ENCODE measurements at regions not wholly inside any gene's neighbourhood (a gene's known extent, or its start where the extent isn't known, plus 50 kb on each side); places are given as distances from the start of the nearest gene placed in this dataset.

DNA sequence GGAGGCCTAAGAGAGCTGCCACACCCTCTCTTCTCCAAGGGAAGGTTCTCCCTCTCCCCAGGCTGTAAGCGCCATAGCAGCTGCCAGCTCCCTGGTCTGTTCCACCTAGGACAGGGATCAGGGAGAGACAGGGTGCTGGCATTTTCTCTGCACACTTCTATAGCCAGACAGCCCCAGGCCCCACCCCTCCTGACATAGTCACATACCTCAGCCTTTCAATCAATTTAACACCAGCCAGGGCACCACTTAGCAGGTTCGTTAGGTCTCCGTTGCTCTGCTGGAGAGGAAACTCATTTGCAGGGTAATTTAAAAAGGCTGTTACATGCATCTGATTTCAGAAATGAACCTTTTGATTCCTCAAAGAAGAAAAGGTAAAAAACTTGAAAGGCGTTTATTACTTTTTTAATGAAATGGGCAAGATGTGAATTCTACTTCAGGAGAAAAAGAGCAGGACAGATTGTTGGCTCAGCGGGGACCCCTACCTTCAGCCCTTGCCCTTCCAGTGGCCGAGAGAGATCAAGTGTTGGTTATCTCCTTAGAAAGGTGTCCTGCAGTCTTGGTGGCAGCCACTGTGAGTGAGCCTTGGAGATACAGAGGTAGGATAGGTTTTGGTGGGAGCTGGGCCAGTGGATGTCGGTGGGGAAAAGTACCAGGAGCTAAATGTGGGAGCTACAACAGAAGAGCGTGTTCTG, 180.5 kb upstream of the GALNT17 start:
- peaks cover 17% of the 10 kb centered on the region for H3K9me3 Mint-ChIP-seq (ENCODE audit: low read depth)

DNA sequence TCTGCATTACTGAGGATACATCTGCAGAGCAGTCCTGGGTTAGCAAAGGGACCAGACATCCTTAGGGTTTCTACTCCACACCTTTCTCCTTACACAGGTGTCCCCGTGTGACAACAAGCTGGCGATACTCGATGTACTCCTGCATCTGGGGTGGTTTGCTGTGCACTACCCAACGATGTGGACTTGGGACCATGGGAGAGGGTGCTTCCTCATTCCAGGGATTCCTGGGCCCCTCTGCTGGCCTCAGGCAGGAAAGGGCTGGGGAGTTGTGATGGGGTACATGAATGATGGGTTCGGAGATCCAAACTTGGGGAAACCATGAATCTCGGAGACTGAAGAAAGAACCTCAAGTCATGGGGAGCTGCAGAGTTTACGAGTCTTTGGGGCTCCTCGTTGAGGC, 179.6 kb upstream of the GALNT17 start:
- no peaks in the 10 kb centered on the region for H3K36me3 Mint-ChIP-seq (ENCODE audit: low read depth)
- peaks cover 17% of the 10 kb centered on the region for H3K9me3 Mint-ChIP-seq (ENCODE audit: low read depth)
- H3K27me3 Mint-ChIP-seq (ENCODE audit: low read depth) = peaks cover 2% of the 10 kb centered on the region
- TF ChIP-seq, protein P1, sequence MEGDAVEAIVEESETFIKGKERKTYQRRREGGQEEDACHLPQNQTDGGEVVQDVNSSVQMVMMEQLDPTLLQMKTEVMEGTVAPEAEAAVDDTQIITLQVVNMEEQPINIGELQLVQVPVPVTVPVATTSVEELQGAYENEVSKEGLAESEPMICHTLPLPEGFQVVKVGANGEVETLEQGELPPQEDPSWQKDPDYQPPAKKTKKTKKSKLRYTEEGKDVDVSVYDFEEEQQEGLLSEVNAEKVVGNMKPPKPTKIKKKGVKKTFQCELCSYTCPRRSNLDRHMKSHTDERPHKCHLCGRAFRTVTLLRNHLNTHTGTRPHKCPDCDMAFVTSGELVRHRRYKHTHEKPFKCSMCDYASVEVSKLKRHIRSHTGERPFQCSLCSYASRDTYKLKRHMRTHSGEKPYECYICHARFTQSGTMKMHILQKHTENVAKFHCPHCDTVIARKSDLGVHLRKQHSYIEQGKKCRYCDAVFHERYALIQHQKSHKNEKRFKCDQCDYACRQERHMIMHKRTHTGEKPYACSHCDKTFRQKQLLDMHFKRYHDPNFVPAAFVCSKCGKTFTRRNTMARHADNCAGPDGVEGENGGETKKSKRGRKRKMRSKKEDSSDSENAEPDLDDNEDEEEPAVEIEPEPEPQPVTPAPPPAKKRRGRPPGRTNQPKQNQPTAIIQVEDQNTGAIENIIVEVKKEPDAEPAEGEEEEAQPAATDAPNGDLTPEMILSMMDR (IDR thresholded peaks at IDR 0.05) = no peak
- no peak for DNase-seq (ENCODE audit: low spot score)
- H3K27ac Mint-ChIP-seq (ENCODE audit: unreplicated experiment) = no peak overlapping the region
- H3K4me1 Mint-ChIP-seq (ENCODE audit: low read depth) = no peaks in the 10 kb centered on the region
- no peak overlapping the region for H3K4me3 Mint-ChIP-seq (ENCODE audit: unreplicated experiment)

More for the DNA sequence above, 180.5 kb upstream of the GALNT17 start:
- no peak for DNase-seq (ENCODE audit: low spot score)
- Mint-ChIP-seq H3K4me3 (ENCODE audit: unreplicated experiment) (no peak overlapping the region), H3K27me3 (ENCODE audit: low read depth) (peaks cover 2% of the 10 kb centered on the region), H3K4me1 (ENCODE audit: low read depth) (no peaks in the 10 kb centered on the region), H3K27ac (ENCODE audit: unreplicated experiment) (no peak overlapping the region), H3K36me3 (ENCODE audit: low read depth) (no peaks in the 10 kb centered on the region)
- TF ChIP-seq, protein P1 (IDR thresholded peaks at IDR 0.05) = no peak

DNA sequence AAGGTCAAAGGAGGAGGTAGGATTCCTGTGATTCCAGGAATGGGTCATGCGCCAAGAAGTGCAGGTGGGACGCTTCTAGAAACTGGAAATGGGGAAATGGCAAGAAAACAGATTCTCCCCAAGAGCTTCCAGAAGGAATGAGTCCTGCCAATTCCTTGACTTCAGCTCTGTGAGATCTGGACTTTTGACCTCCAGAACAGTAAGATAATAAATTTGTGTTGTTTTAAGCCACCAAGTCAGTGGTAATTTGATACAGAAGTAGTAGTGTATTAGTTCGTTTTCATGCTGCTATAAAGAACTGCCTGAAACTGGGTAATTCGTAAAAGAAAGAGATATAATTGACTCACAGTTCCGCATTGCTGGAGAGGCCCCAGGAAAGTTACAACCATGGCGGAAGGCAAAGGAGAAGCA, 178.6 kb upstream of the GALNT17 start:
- no peaks in the 10 kb centered on the region for H3K4me1 Mint-ChIP-seq (ENCODE audit: low read depth)
- no peak overlapping the region for H3K27ac Mint-ChIP-seq (ENCODE audit: unreplicated experiment)
- TF ChIP-seq, protein P1 (IDR thresholded peaks at IDR 0.05) = no peak
- peaks cover 2% of the 10 kb centered on the region for H3K27me3 Mint-ChIP-seq (ENCODE audit: low read depth)
- DNase-seq (ENCODE audit: low spot score) = no peak
- H3K4me3 Mint-ChIP-seq (ENCODE audit: unreplicated experiment) = no peak overlapping the region
- H3K36me3 Mint-ChIP-seq (ENCODE audit: low read depth) = no peaks in the 10 kb centered on the region
- peaks cover 12% of the 10 kb centered on the region for H3K9me3 Mint-ChIP-seq (ENCODE audit: low read depth)

DNA sequence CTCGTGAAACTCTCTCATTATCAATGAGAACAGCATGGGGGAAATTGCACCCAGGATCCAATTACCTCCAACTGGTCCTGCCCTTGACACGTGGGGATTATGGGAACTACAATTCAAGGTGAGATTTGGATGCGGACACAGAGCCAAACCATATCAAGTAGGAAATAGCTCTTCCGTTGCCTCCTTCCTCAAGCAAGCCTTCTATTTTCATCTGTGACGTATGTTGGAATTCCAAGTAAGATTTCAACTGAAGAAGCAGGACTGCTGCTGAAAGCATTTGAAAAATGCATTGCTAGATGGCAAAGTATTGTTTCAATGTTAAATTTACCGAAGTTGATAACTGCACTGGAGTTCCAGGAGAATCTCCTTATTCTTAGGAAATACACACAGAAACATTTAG, 178.1 kb upstream of the GALNT17 start:
- H3K4me1 Mint-ChIP-seq (ENCODE audit: low read depth) = no peaks in the 10 kb centered on the region
- H3K27me3 Mint-ChIP-seq (ENCODE audit: low read depth) = peaks cover 2% of the 10 kb centered on the region
- H3K36me3 Mint-ChIP-seq (ENCODE audit: low read depth) = no peaks in the 10 kb centered on the region
- DNase-seq (ENCODE audit: low spot score) = no peak
- no peak overlapping the region for H3K4me3 Mint-ChIP-seq (ENCODE audit: unreplicated experiment)
- TF ChIP-seq, protein P1 (IDR thresholded peaks at IDR 0.05) = no peak
- peaks cover 9% of the 10 kb centered on the region for H3K9me3 Mint-ChIP-seq (ENCODE audit: low read depth)
- H3K27ac Mint-ChIP-seq (ENCODE audit: unreplicated experiment) = no peak overlapping the region

DNA sequence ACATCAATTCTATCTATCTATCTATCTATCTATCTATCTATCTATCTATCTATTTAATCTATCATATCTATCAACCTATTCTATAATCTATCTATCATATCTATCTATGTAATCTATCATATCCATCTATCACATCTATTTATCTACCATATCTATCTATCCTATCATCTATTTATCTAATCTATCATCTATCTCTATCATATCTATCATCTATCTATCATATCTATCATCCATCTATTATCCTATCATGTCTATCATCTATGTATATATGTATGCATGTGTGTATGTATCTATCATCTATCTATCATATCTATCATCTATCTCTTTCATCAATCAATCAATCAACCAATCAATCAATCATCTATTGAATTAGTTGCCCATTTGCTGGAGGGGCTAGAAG, 159.3 kb upstream of the GALNT17 start:
- H3K9me3 Mint-ChIP-seq (ENCODE audit: low read depth) = peaks cover 19% of the 10 kb centered on the region
- no peak for DNase-seq (ENCODE audit: low spot score)
- TF ChIP-seq, protein P1 (IDR thresholded peaks at IDR 0.05) = no peak

More for the DNA sequence above, 159.3 kb upstream of the GALNT17 start:
- peaks cover 6% of the 10 kb centered on the region for H3K27me3 Mint-ChIP-seq (ENCODE audit: low read depth)
- no peaks in the 10 kb centered on the region for H3K4me1 Mint-ChIP-seq (ENCODE audit: low read depth)
- H3K36me3 Mint-ChIP-seq (ENCODE audit: low read depth) = no peaks in the 10 kb centered on the region
- no peak overlapping the region for H3K4me3 Mint-ChIP-seq (ENCODE audit: unreplicated experiment)
- H3K27ac Mint-ChIP-seq (ENCODE audit: unreplicated experiment) = no peak overlapping the region
